Keratinocyte (primary cell): ENCODE measurements at regions not wholly inside any gene's neighbourhood (a gene's known extent, or its start where the extent isn't known, plus 50 kb on each side); places are given as distances from the start of the nearest gene placed in this dataset.

Source experiments
- DNase-seq: peaks from one replicate; pipeline ENCODE4 v3.0.0-alpha.2; 2011; ENCODE audit warnings: low read depth, missing footprints, low spot score
- FAIRE-seq: peaks from 2 replicates; lab custom pipeline; 2011; peaks lifted over from hg19 to GRCh38; lab: Jason Lieb, UNC
- H2AFZ ChIP-seq: 2 replicates; pipeline ENCODE4 v1.6.0; 2012; ENCODE audit warnings: low read length, control low read depth, inconsistent platforms; ENCODE audit not compliant: control insufficient read depth
- H3K27ac ChIP-seq: 2 replicates; pipeline ENCODE4 v1.5.1; 2011; ENCODE audit warnings: low read length; ENCODE audit not compliant: control insufficient read depth, insufficient read depth
- H3K27me3 ChIP-seq: 3 replicates; pipeline ENCODE4 v1.6.0; 2011; ENCODE audit warnings: low read length; ENCODE audit not compliant: control insufficient read depth, insufficient read depth; ENCODE audit errors: extremely low read depth
- H3K36me3 ChIP-seq, 2 experiments: 2 replicates in 1 of 2; 3 replicates in 1 of 2; pipeline ENCODE4 v1.5.1; 2011; ENCODE audit warnings: low read length in 2 of 2, mild to moderate bottlenecking in 1 of 2; ENCODE audit not compliant: control insufficient read depth in 2 of 2, insufficient read depth in 2 of 2; ENCODE audit errors: extremely low read depth in 1 of 2
- H3K4me1 ChIP-seq: 3 replicates; pipeline ENCODE4 v1.5.1; 2011; ENCODE audit warnings: low read length; ENCODE audit not compliant: control insufficient read depth, insufficient read depth; ENCODE audit errors: extremely low read depth
- H3K4me2 ChIP-seq: 3 replicates; pipeline ENCODE4 v1.6.0; 2011; ENCODE audit warnings: low read depth, low read length; ENCODE audit not compliant: control insufficient read depth, insufficient read depth; ENCODE audit errors: extremely low read depth
- H3K4me3 ChIP-seq, 3 experiments: fragments of 200-600 bp in 1 of 3; sonication (generic) in 1 of 3; 2 replicates in 2 of 3; 3 replicates in 1 of 3; pipeline ENCODE4 v1.5.1; 2011 to 2016; ENCODE audit warnings: low read length in 3 of 3, mild to moderate bottlenecking in 3 of 3, control low read depth in 2 of 3, inconsistent platforms in 1 of 3, low read depth in 1 of 3, mixed read lengths in 1 of 3, mixed run types in 1 of 3, moderate library complexity in 1 of 3; ENCODE audit not compliant: control insufficient read depth in 2 of 3, insufficient read depth in 2 of 3; ENCODE audit errors: extremely low read depth in 1 of 3
- H3K79me2 ChIP-seq: 2 replicates; pipeline ENCODE4 v1.6.0; 2012; ENCODE audit warnings: low read length; ENCODE audit not compliant: control insufficient read depth, insufficient read depth
- H3K9ac ChIP-seq: 3 replicates; pipeline ENCODE4 v1.6.0; 2011; ENCODE audit warnings: low read length; ENCODE audit not compliant: control insufficient read depth, insufficient read depth; ENCODE audit errors: extremely low read depth
- H3K9me1 ChIP-seq: 3 replicates; pipeline ENCODE4 v1.6.0; 2011; ENCODE audit warnings: low read length; ENCODE audit not compliant: control insufficient read depth, insufficient read depth; ENCODE audit errors: extremely low read depth
- H3K9me3 ChIP-seq: 2 replicates; pipeline ENCODE4 v1.5.1; 2012; ENCODE audit warnings: low read depth, low read length; ENCODE audit not compliant: control insufficient read depth
- H4K20me1 ChIP-seq: 3 replicates; pipeline ENCODE4 v1.6.0; 2011; ENCODE audit warnings: low read length; ENCODE audit not compliant: control insufficient read depth, insufficient read depth; ENCODE audit errors: extremely low read depth
- EZH2 ChIP-seq: IDR thresholded peaks from one replicate; pipeline ENCODE4 v1.6.1; 2012; ENCODE audit warnings: inconsistent platforms, mild to moderate bottlenecking, low read length, moderate library complexity
- dilution Hi-C: fragments of 300-500 bp; cut with MboI; formaldehyde crosslinking; loops from one replicate; pipeline ENCODE4 v1.7.0; 2020; ENCODE audit warnings: low sequenced_read_pairs; ENCODE audit not compliant: extremely low pct_ligation_motif_present
- TF ChIP-seq, protein P1 (sequence below), 3 experiments: IDR thresholded peaks in 1 of 3; conservative IDR thresholded peaks in 1 of 3; optimal IDR thresholded peaks in 1 of 3; 2 replicates in 2 of 3; 3 replicates in 1 of 3; pipeline versions ENCODE3 to v1.5.1; 2011; ENCODE audit warnings: low read length in 3 of 3, mild to moderate bottlenecking in 3 of 3, moderate library complexity in 2 of 3, control low read depth in 1 of 3, inconsistent platforms in 1 of 3; ENCODE audit not compliant: insufficient read depth in 2 of 3; ENCODE audit errors: extremely low read depth in 1 of 3

DNA sequence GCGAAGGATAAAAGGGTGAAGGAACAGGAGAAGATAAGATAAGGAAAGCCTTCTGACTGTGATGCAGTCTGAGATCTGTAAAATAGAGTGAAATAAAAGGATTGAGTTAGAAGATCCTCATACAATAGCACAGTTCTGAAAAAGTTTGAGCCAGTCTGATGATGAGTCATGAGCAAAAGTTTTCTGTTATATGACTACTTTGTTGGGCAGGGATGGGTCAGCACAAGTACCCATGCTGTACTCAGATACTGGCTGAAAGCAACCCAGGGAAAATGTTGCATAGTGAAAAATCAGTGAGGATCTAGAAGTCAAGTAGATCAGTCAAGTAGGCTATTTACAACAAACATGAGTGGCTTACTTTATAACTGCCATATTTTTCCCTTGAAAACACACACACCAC is 253.5 kb downstream of the PCDH10 start:
- no peaks in the 10 kb centered on the region for H3K4me1 ChIP-seq
- no peaks in the 10 kb centered on the region for H3K79me2 ChIP-seq
- FAIRE-seq (no peak), DNase-seq (no peak)
- H3K9ac ChIP-seq = no peak overlapping the region
- dilution Hi-C loops = no loop called here
- H3K9me3 ChIP-seq = no peaks in the 10 kb centered on the region
- H3K9me1 ChIP-seq = no peaks in the 10 kb centered on the region
- no peaks in the 10 kb centered on the region for H3K36me3 ChIP-seq
- H3K4me2 ChIP-seq = no peak overlapping the region
- H3K27me3 ChIP-seq = no peaks in the 10 kb centered on the region
- TF ChIP-seq, protein P1, sequence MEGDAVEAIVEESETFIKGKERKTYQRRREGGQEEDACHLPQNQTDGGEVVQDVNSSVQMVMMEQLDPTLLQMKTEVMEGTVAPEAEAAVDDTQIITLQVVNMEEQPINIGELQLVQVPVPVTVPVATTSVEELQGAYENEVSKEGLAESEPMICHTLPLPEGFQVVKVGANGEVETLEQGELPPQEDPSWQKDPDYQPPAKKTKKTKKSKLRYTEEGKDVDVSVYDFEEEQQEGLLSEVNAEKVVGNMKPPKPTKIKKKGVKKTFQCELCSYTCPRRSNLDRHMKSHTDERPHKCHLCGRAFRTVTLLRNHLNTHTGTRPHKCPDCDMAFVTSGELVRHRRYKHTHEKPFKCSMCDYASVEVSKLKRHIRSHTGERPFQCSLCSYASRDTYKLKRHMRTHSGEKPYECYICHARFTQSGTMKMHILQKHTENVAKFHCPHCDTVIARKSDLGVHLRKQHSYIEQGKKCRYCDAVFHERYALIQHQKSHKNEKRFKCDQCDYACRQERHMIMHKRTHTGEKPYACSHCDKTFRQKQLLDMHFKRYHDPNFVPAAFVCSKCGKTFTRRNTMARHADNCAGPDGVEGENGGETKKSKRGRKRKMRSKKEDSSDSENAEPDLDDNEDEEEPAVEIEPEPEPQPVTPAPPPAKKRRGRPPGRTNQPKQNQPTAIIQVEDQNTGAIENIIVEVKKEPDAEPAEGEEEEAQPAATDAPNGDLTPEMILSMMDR (optimal IDR thresholded peaks at IDR 0.05 in 1 of 3, IDR thresholded peaks at IDR 0.05 in 1 of 3, conservative IDR thresholded peaks at IDR 0.05 in 1 of 3; ENCODE audit: extremely low read depth in 1 of 3, insufficient read depth in 2 of 3, low read length in 3 of 3) = no peak
- TF ChIP-seq EZH2 = no peak
- H3K4me3 ChIP-seq = no peak overlapping the region
- H2AFZ ChIP-seq = no peak overlapping the region
- H4K20me1 ChIP-seq = no peaks in the 10 kb centered on the region
- H3K27ac ChIP-seq = no peak overlapping the region

DNA sequence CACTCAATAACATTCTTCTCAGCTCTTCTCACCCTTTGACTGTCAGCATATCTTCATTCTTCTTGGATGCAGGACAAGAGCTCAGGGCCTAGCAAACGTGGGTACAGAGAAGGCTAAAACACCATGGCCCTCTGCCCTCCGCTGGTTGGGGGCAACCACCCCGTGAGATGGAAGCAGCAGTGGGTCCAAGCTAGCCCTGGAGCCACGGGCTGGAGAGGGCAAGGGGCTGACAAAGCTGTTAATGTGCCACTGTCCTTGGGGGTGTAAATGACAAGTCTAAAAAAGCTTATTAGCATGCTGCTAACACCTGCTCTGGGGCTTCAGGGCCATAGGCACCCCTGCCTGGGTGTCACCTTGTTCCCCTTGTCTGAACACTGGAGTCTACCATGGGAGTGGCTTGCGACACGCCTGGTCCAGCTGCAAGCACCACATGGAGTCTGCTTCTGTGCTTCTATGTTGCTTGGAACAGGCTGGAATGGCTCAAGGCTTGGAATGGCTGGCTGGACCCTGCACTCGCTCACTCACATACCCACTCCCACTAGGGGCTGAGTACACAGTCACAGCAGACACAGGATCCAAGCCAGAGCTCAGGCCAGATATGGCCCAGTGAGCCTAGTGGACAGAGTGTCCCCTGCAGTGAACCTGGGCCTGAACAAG is 246.0 kb downstream of the PCDH10 start:
- Histone ChIP-seq H3K9me1 (no peaks in the 10 kb centered on the region), H3K36me3 (no peaks in the 10 kb centered on the region), H3K9ac (no peak overlapping the region), H2AFZ (no peak overlapping the region), H3K9me3 (no peaks in the 10 kb centered on the region), H3K79me2 (no peaks in the 10 kb centered on the region), H3K4me3 (no peak overlapping the region), H3K27me3 (no peaks in the 10 kb centered on the region), H3K27ac (no peak overlapping the region), H3K4me1 (no peaks in the 10 kb centered on the region), H3K4me2 (no peak overlapping the region), H4K20me1 (no peaks in the 10 kb centered on the region)
- DNase-seq (no peak), FAIRE-seq (no peak)
- dilution Hi-C loops = no loop called here
- TF ChIP-seq, protein P1 (optimal IDR thresholded peaks at IDR 0.05 in 1 of 3, IDR thresholded peaks at IDR 0.05 in 1 of 3, conservative IDR thresholded peaks at IDR 0.05 in 1 of 3; ENCODE audit: extremely low read depth in 1 of 3, insufficient read depth in 2 of 3, low read length in 3 of 3) = no peak
- no peak for TF ChIP-seq EZH2
